ENCODE measurements at regions not wholly inside any gene's neighbourhood (a gene's known extent, or its start where the extent isn't known, plus 50 kb on each side); places are given as distances from the start of the nearest gene placed in this dataset.

GRCh38 chr2:61707984-61708852, 145.6 kb downstream of the FAM161A start:
- H3K36me3 ChIP-seq (ENCODE audit: control insufficient read depth in 4 of 4, insufficient read depth in 3 of 4, low read depth in 1 of 4, low read length in 3 of 4): no peaks in the 10 kb centered on the region
- H3K27ac ChIP-seq (ENCODE audit: low read depth in 1 of 2, low read length in 2 of 2): peak overlapping the region; percentile 82 to 89
- peak overlapping the region in 1 of 2 donors; percentile 74 for H3K9ac ChIP-seq (ENCODE audit: low read depth in 1 of 2, low read length in 2 of 2)
- no peak for DNase-seq (ENCODE audit: low spot score)
- peaks cover 0 to 22% (median 11%) of the 10 kb centered on the region in 4 donors for H3K4me1 ChIP-seq (ENCODE audit: control insufficient read depth in 4 of 4, insufficient read depth in 4 of 4, low read length in 3 of 4)
- no peaks in the 10 kb centered on the region for H3K9me3 ChIP-seq (ENCODE audit: control insufficient read depth in 4 of 4, low read length in 3 of 4)
- no peaks in the 10 kb centered on the region for H3K27me3 ChIP-seq (ENCODE audit: control insufficient read depth in 4 of 4, insufficient read depth in 4 of 4, low read length in 3 of 4)
- peak; percentile 82 for TF ChIP-seq YY1 (IDR thresholded peaks at IDR 0.05)
- TF ChIP-seq EGR1 (IDR thresholded peaks at IDR 0.05; ENCODE audit: low read depth in 2 of 2): peak; percentile 70 to 92
- peak in 1 of 2 donors; percentile 59 for TF ChIP-seq GABPA (IDR thresholded peaks at IDR 0.05 in 1 of 2, conservative IDR thresholded peaks at IDR 0.05 in 1 of 2)
- TF ChIP-seq ATF3 (IDR thresholded peaks at IDR 0.05): peak; percentile 74
- TF ChIP-seq HNF4G (IDR thresholded peaks at IDR 0.05): peak; percentile 42
- peak; percentile 98 for TF ChIP-seq FOXA2 (IDR thresholded peaks at IDR 0.05)
- TF ChIP-seq SP1 (IDR thresholded peaks at IDR 0.05): peak; percentile 99
- peak; percentile 83 to 93 for TF ChIP-seq JUND (IDR thresholded peaks at IDR 0.05)
- peak; percentile 88 for TF ChIP-seq ZBTB33 (IDR thresholded peaks at IDR 0.05)
- peak; percentile 96 for TF ChIP-seq REST (IDR thresholded peaks at IDR 0.05)
- peak; percentile 99 for TF ChIP-seq FOXA1 (IDR thresholded peaks at IDR 0.05)
- peak; percentile 91 for TF ChIP-seq TAF1 (conservative IDR thresholded peaks at IDR 0.05)
- TF ChIP-seq CTCF (IDR thresholded peaks at IDR 0.05; ENCODE audit: low read depth, low read length, missing input control): no peak
- TF ChIP-seq RXRA (IDR thresholded peaks at IDR 0.05): peak; percentile 94 to 95
- TF ChIP-seq HNF4A (conservative IDR thresholded peaks at IDR 0.05): peak; percentile 81 to 83
- TF ChIP-seq RAD21 (IDR thresholded peaks at IDR 0.05): peak; percentile 54 to 73
- TF ChIP-seq NR2F2 (IDR thresholded peaks at IDR 0.05): no peak
- TF ChIP-seq MAX (IDR thresholded peaks at IDR 0.05): peak; percentile 82
- no peak overlapping the region for H3K4me3 ChIP-seq (ENCODE audit: low read depth in 1 of 3, low read length in 3 of 3)
- WGBS: 60% methylated on average over 12 of the region's 12 CpGs

Data from liver (tissue), 8 donors.